H1 (cell line): ENCODE measurements at regions not wholly inside any gene's neighbourhood (a gene's known extent, or its start where the extent isn't known, plus 50 kb on each side); places are given as distances from the start of the nearest gene placed in this dataset.

ENCODE experiments used
- CTCF ChIA-PET: fragments of 300-600 bp; sonication (Branson Sonifier 250); formaldehyde crosslinking; loops from one replicate; lab custom pipeline; 2021; ENCODE audit not compliant: partially characterized antibody; lab: Charles Lee
- POLR2A ChIA-PET: fragments of 300-600 bp; sonication (Branson Sonifier 250); formaldehyde crosslinking; loops from one replicate; lab custom pipeline; 2021; ENCODE audit warnings: inconsistent platforms; ENCODE audit not compliant: partially characterized antibody; lab: Charles Lee
- DNase-seq, 2 experiments: peaks; one replicate each; pipeline versions ENCODE4 v3.0.0 to v3.0.0-alpha.2; 2010 to 2022; ENCODE audit warnings: low spot score in 2 of 2, low read depth in 1 of 2, mixed read lengths in 1 of 2
- FAIRE-seq: peaks from 2 replicates; lab custom pipeline; 2011; peaks lifted over from hg19 to GRCh38; lab: Jason Lieb, UNC
- H2AFZ ChIP-seq: 2 replicates; pipeline ENCODE4 v1.8.1; 2012; ENCODE audit warnings: low read length, inconsistent platforms
- H2AK5ac ChIP-seq: 2 replicates; pipeline ENCODE4 v1.6.1; 2013; ENCODE audit warnings: low read depth, low read length
- H2BK120ac ChIP-seq: replicated peaks from 2 replicates; pipeline ENCODE3; 2013; ENCODE audit warnings: low read depth, low read length, inconsistent platforms
- H2BK12ac ChIP-seq: 2 replicates; pipeline ENCODE4 v1.6.1; 2013; ENCODE audit warnings: low read depth, low read length
- H2BK15ac ChIP-seq: 2 replicates; pipeline ENCODE4 v1.6.1; 2013; ENCODE audit warnings: low read length
- H2BK20ac ChIP-seq: 2 replicates; pipeline ENCODE4 v1.6.1; 2013; ENCODE audit warnings: low read length
- H2BK5ac ChIP-seq: 2 replicates; pipeline ENCODE4 v1.6.1; 2013; ENCODE audit warnings: low read depth, low read length
- H3K14ac ChIP-seq: 2 replicates; pipeline ENCODE4 v1.6.1; 2013; ENCODE audit warnings: inconsistent platforms; ENCODE audit not compliant: insufficient read length
- H3K18ac ChIP-seq: 2 replicates; pipeline ENCODE4 v1.6.1; 2013; ENCODE audit warnings: low read length; ENCODE audit errors: extremely low read depth
- H3K23ac ChIP-seq: 2 replicates; pipeline ENCODE4 v1.6.1; 2013; ENCODE audit warnings: inconsistent platforms; ENCODE audit not compliant: insufficient read length
- H3K23me2 ChIP-seq: 2 replicates; pipeline ENCODE4 v1.6.1; 2013; ENCODE audit warnings: low read depth, low read length
- H3K27ac ChIP-seq: 2 replicates; pipeline ENCODE4 v1.6.1; 2011; ENCODE audit warnings: low read depth, low read length, inconsistent platforms
- H3K27me3 ChIP-seq, 4 experiments: replicated peaks in 1 of 4; 1 replicate in 1 of 4; 2 replicates in 3 of 4; pipeline versions ENCODE4 v1.6.1 to v1.8.1; 2011 to 2013; ENCODE audit warnings: low read length in 3 of 4, mild to moderate bottlenecking in 3 of 4, inconsistent platforms in 2 of 4, mixed read lengths in 2 of 4, moderate library complexity in 1 of 4; ENCODE audit not compliant: control insufficient read depth in 3 of 4, insufficient read depth in 3 of 4; ENCODE audit errors: extremely low read depth in 1 of 4
- H3K36me3 ChIP-seq, 4 experiments: 2 replicates each; pipeline versions ENCODE4 v1.6.1 to v1.8.1; 2011 to 2013; ENCODE audit warnings: mild to moderate bottlenecking in 4 of 4, low read length in 3 of 4, moderate library complexity in 2 of 4, control low read depth in 1 of 4, inconsistent platforms in 1 of 4; ENCODE audit not compliant: insufficient read depth in 4 of 4, control insufficient read depth in 2 of 4
- H3K4ac ChIP-seq: replicated peaks from 2 replicates; pipeline ENCODE3; 2013; ENCODE audit warnings: low read length, low read depth, mixed read lengths, inconsistent platforms; ENCODE audit not compliant: insufficient read length
- H3K4me1 ChIP-seq, 4 experiments: replicated peaks in 1 of 4; 1 replicate in 1 of 4; 2 replicates in 3 of 4; pipeline versions ENCODE4 v1.6.1 to v1.8.1; 2011 to 2013; ENCODE audit warnings: low read length in 3 of 4, inconsistent platforms in 2 of 4, mixed read lengths in 1 of 4; ENCODE audit not compliant: insufficient read depth in 4 of 4, control insufficient read depth in 3 of 4
- H3K4me2 ChIP-seq, 2 experiments: 2 replicates each; pipeline versions ENCODE4 v1.6.1 to v1.8.1; 2011 to 2013; ENCODE audit warnings: low read depth in 2 of 2, low read length in 2 of 2, control low read depth in 1 of 2, inconsistent platforms in 1 of 2, mild to moderate bottlenecking in 1 of 2; ENCODE audit not compliant: insufficient read depth in 1 of 2
- H3K4me3 ChIP-seq, 4 experiments: fragments of 200-600, 300-600 bp in 1 of 4; sonication (generic), shearing (Covaris generic), sonication (Bioruptor Twin) in 1 of 4; 2 replicates each; pipeline versions ENCODE4 v1.5.1 to v1.8.1; 2011 to 2016; ENCODE audit warnings: low read length in 4 of 4, low read depth in 3 of 4, control low read depth in 2 of 4, inconsistent platforms in 2 of 4, mild to moderate bottlenecking in 2 of 4, mixed read lengths in 1 of 4, moderate library complexity in 1 of 4; ENCODE audit not compliant: insufficient read depth in 2 of 4; ENCODE audit errors: extremely low read depth in 1 of 4
- H3K56ac ChIP-seq: replicated peaks from 2 replicates; pipeline ENCODE3; 2013; ENCODE audit warnings: low read depth, mild to moderate bottlenecking, mixed read lengths, low read length, inconsistent platforms; ENCODE audit not compliant: insufficient read length
- H3K79me1 ChIP-seq: 2 replicates; pipeline ENCODE4 v1.6.1; 2013; ENCODE audit warnings: low read depth, low read length, control low read depth
- H3K79me2 ChIP-seq, 2 experiments: 2 replicates each; pipeline versions ENCODE4 v1.6.1 to v1.8.1; 2012 to 2013; ENCODE audit warnings: low read length in 2 of 2, mild to moderate bottlenecking in 2 of 2, inconsistent platforms in 1 of 2; ENCODE audit not compliant: insufficient read depth in 2 of 2, control insufficient read depth in 1 of 2
- H3K9ac ChIP-seq, 4 experiments: replicated peaks in 1 of 4; 1 replicate in 1 of 4; 2 replicates in 3 of 4; pipeline versions ENCODE4 v1.6.1 to v1.8.1; 2011 to 2013; ENCODE audit warnings: low read depth in 3 of 4, low read length in 3 of 4, control low read depth in 2 of 4, mild to moderate bottlenecking in 2 of 4, moderate library complexity in 2 of 4, inconsistent platforms in 1 of 4; ENCODE audit errors: extremely low read depth in 1 of 4
- H3K9me3 ChIP-seq, 2 experiments: 2 replicates each; pipeline versions ENCODE4 v1.6.1 to v1.8.1; 2012 to 2013; ENCODE audit warnings: mild to moderate bottlenecking in 2 of 2, moderate library complexity in 2 of 2, control low read depth in 1 of 2, inconsistent platforms in 1 of 2, low read depth in 1 of 2, low read length in 1 of 2, mixed read lengths in 1 of 2; ENCODE audit not compliant: insufficient read depth in 2 of 2
- H4K20me1 ChIP-seq, 2 experiments: replicated peaks in 1 of 2; 2 replicates each; pipeline versions ENCODE3 to v1.8.1; 2011 to 2013; ENCODE audit warnings: inconsistent platforms in 2 of 2, low read length in 2 of 2, mild to moderate bottlenecking in 1 of 2; ENCODE audit not compliant: insufficient read depth in 2 of 2, control insufficient read depth in 1 of 2
- H4K5ac ChIP-seq: 2 replicates; pipeline ENCODE4 v1.6.1; 2013; ENCODE audit warnings: low read length, low read depth, mixed read lengths, inconsistent platforms; ENCODE audit not compliant: insufficient read length
- H4K8ac ChIP-seq: 2 replicates; pipeline ENCODE4 v1.8.0; 2013; ENCODE audit warnings: mild to moderate bottlenecking, moderate library complexity, low read length, inconsistent platforms; ENCODE audit not compliant: insufficient read depth; ENCODE audit errors: extremely low read depth
- H4K91ac ChIP-seq: replicated peaks from 2 replicates; pipeline ENCODE3; 2013; ENCODE audit warnings: low read length, mixed read lengths, inconsistent platforms; ENCODE audit not compliant: insufficient read length
- ASH2L ChIP-seq: fragments of 200-600, 300-600 bp; sonication (generic); IDR thresholded peaks from one replicate; pipeline ENCODE4 v1.7.1; 2017; ENCODE audit warnings: low read length
- BACH1 ChIP-seq: IDR thresholded peaks from 2 replicates; pipeline ENCODE4 v1.6.1; 2012; ENCODE audit warnings: low read length, improper control_type of control experiment
- JUN ChIP-seq: IDR thresholded peaks from 2 replicates; pipeline ENCODE4 v1.6.1; 2011; ENCODE audit warnings: low read depth, mild to moderate bottlenecking, improper control_type of control experiment, low read length
- KDM1A ChIP-seq: fragments of 200-600, 300-600 bp; sonication (generic); IDR thresholded peaks from 2 replicates; pipeline ENCODE4 v1.7.1; 2016; ENCODE audit warnings: mild to moderate bottlenecking, low read length, borderline replicate concordance
- MAFK ChIP-seq: IDR thresholded peaks from 2 replicates; pipeline ENCODE4 v1.6.1; 2012; ENCODE audit warnings: low read depth, mild to moderate bottlenecking, improper control_type of control experiment, low read length
- RBBP5 ChIP-seq: IDR thresholded peaks from 2 replicates; pipeline ENCODE4 v1.7.1; 2012; ENCODE audit warnings: low read depth, mild to moderate bottlenecking, inconsistent platforms, low read length, moderate library complexity, borderline replicate concordance
- SP2 ChIP-seq: IDR thresholded peaks from 2 replicates; pipeline ENCODE4 v1.6.1; 2012; ENCODE audit warnings: mild to moderate bottlenecking, low read length, inconsistent platforms
- TAF1 ChIP-seq: IDR thresholded peaks from 2 replicates; pipeline ENCODE4 v1.6.1; 2011; ENCODE audit warnings: mild to moderate bottlenecking, low read depth, low read length

DNA sequence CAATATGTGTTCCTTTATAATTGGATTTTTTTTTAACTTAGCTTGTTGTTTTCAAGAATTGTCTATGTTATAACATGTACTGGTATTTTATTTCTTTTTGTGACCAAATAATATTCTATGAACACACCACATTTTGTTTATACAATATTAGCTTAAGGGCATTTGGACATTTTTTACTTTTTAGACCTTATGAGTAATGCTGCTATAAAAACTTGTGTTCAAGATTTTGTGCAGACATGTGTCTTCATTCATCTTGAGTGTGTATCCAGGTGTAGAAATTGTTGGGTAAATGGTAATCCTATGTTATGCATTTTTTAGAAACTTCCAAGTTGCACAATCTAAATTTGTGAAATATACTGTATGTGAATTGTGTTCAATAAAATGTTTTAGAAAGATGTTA is 936.7 kb downstream of the CCSER2 start:
- CTCF ChIA-PET = no interaction called here

More for the DNA sequence above, 936.7 kb downstream of the CCSER2 start:
- H2AFZ ChIP-seq = no peak overlapping the region
- H4K8ac ChIP-seq = no peak overlapping the region
- no peak overlapping the region for H3K18ac ChIP-seq
- no peaks in the 10 kb centered on the region for H3K79me2 ChIP-seq
- H3K14ac ChIP-seq = no peak overlapping the region
- no peak overlapping the region for H2BK20ac ChIP-seq
- POLR2A ChIA-PET = no interaction called here
- no peak overlapping the region for H3K23ac ChIP-seq
- no peaks in the 10 kb centered on the region for H4K20me1 ChIP-seq
- no peaks in the 10 kb centered on the region for H3K27me3 ChIP-seq
- no peak overlapping the region for H2BK12ac ChIP-seq
- FAIRE-seq = no peak
- no peak overlapping the region for H2BK15ac ChIP-seq
- no peak overlapping the region for H2BK120ac ChIP-seq
- no peaks in the 10 kb centered on the region for H3K9me3 ChIP-seq
- H3K4me1 ChIP-seq = no peaks in the 10 kb centered on the region
- no peak overlapping the region for H3K4ac ChIP-seq
- H4K91ac ChIP-seq = no peak overlapping the region
- H3K56ac ChIP-seq = no peak overlapping the region
- no peak overlapping the region for H2AK5ac ChIP-seq
- H4K5ac ChIP-seq = no peak overlapping the region
- H3K36me3 ChIP-seq = no peaks in the 10 kb centered on the region
- no peaks in the 10 kb centered on the region for H3K23me2 ChIP-seq
- H2BK5ac ChIP-seq = no peak overlapping the region
- no peak for DNase-seq
- H3K4me2 ChIP-seq = no peak overlapping the region
- H3K9ac ChIP-seq = no peak overlapping the region
- TF ChIP-seq TAF1 (no peak), RBBP5 (no peak), KDM1A (no peak), ASH2L (no peak), JUN (no peak), MAFK (no peak), BACH1 (no peak), SP2 (no peak)
- no peaks in the 10 kb centered on the region for H3K79me1 ChIP-seq
- H3K27ac ChIP-seq = no peak overlapping the region
- no peak overlapping the region for H3K4me3 ChIP-seq
